GM13976 (cell line): ENCODE measurements at regions not wholly inside any gene's neighbourhood (a gene's known extent, or its start where the extent isn't known, plus 50 kb on each side); places are given as distances from the start of the nearest gene placed in this dataset.
"Not testable (repeated sequence)": the region's sequence is repeated elsewhere in the genome, so short reads cannot be mapped to it uniquely, and the experiment has no call there.

Experiments used
- DNase-seq: peaks from one replicate; pipeline ENCODE4 v3.0.0; 2012; ENCODE audit warnings: low spot score
- CTCF ChIP-seq: IDR thresholded peaks from 2 replicates; pipeline ENCODE4 v1.5.1; 2012; ENCODE audit warnings: borderline replicate concordance, mild to moderate bottlenecking; ENCODE audit not compliant: insufficient read depth; ENCODE audit errors: extremely low read depth, missing control alignments, control extremely low read depth
- in situ Hi-C: fragments of 300-500 bp; cut with MboI; formaldehyde crosslinking; loops from one replicate; pipeline ENCODE4 v1.12.0; 2022; ENCODE audit warnings: low sequenced_read_pairs, mixed read lengths, inconsistent platforms; ENCODE audit not compliant: unreplicated experiment

GRCh38 chr1:229928767-229929166 is 138.3 kb upstream of the GALNT2 start:
- no peak for TF ChIP-seq CTCF
- in situ Hi-C loops: no loop called here
- no peak for DNase-seq

- in situ Hi-C loops, DNase-seq: not testable (repeated sequence)
Observed at GRCh38 chr1:229931751-229932150, 135.3 kb upstream of the GALNT2 start.

- in situ Hi-C loops, DNase-seq: not testable (repeated sequence)
Observed at GRCh38 chr1:229935157-229935556, 131.9 kb upstream of the GALNT2 start.

GRCh38 chr1:229938551-229938950 is 128.5 kb upstream of the GALNT2 start:
- in situ Hi-C loops: no loop called here
- DNase-seq: no peak
- TF ChIP-seq CTCF: no peak

DNA sequence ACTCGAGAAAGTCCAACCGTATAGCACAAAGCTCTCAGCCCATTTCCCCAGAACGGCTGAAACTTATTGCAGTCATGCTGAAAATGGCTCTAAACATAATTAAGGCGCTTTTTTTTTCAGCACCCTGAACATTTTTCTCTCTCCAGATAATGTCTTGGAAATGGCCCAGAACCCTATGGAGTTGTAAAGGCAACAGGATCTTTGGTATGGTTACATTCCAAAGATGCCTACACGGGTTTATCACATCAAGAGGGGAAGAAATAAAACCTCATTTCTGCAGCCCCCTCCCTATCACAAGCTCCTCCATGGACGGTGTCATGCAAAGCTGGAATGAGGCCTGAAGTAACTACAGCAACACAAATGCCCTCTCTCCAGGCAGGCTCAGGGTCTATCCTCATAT is 126.4 kb upstream of the GALNT2 start:
- in situ Hi-C loops: no loop called here
- TF ChIP-seq CTCF: no peak
- no peak for DNase-seq

GRCh38 chr1:229941160-229941559 is 125.9 kb upstream of the GALNT2 start:
- in situ Hi-C loops: no loop called here
- no peak for TF ChIP-seq CTCF
- no peak for DNase-seq

- TF ChIP-seq CTCF: no peak
- DNase-seq: no peak
- in situ Hi-C loops: no loop called here
Observed at GRCh38 chr1:229941831-229942230, 125.2 kb upstream of the GALNT2 start.

DNA sequence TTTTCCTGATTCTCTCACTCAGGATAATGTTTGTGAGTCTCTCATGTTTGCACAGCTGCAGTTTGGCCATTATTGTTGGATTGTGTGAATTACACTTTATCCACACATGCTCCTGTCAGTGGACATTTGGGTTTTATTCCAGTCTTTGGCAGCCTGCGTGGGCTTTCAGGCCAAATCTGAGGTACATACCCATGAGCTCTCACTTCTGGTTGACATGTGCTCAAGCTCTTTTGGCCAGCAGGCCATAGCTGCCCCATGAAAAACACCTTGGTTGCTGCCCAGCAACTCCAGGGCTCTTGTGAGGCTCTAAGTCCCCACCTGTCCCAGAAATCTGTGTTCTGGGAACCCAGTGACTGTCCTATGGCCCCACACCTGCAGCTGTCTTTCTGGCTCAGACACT is 124.5 kb upstream of the GALNT2 start:
- TF ChIP-seq CTCF: no peak
- in situ Hi-C loops: no loop called here
- DNase-seq: no peak
